AG04450 (cell line): ENCODE measurements at regions not wholly inside any gene's neighbourhood (a gene's known extent, or its start where the extent isn't known, plus 50 kb on each side); places are given as distances from the start of the nearest gene placed in this dataset.
"Not testable (repeated sequence)": the region's sequence is repeated elsewhere in the genome, so short reads cannot be mapped to it uniquely, and the experiment has no call there.

ENCODE experiments used
- CTCF ChIA-PET: fragments of 300-600, 350-600 bp; formaldehyde crosslinking; extraction: SDS; loops from one replicate; lab custom pipeline; 2022; ENCODE audit warnings: antibody characterized with exemption, inconsistent platforms; lab: Charles Lee
- POLR2A ChIA-PET: fragments of 350-600 bp; formaldehyde crosslinking; extraction: SDS; loops from one replicate; lab custom pipeline; 2021; ENCODE audit warnings: antibody characterized with exemption, inconsistent platforms; lab: Yijun Ruan, JAX
- DNase-seq: peaks from one replicate; pipeline ENCODE4 v3.0.0-alpha.2; 2011; ENCODE audit warnings: low read depth, low spot score
- H3K27ac ChIP-seq: one replicate; pipeline ENCODE4 v1.5.1; 2012; ENCODE audit warnings: low read depth, low read length, control low read depth
- H3K27me3 ChIP-seq: one replicate; pipeline ENCODE4 v1.6.0; 2012; ENCODE audit warnings: low read length; ENCODE audit not compliant: control insufficient read depth, insufficient read depth
- H3K4me3 ChIP-seq: 2 replicates; pipeline ENCODE4 v1.5.1; 2011; ENCODE audit warnings: mild to moderate bottlenecking, low read depth, low read length, control low read depth
- H3K9me3 ChIP-seq: 2 replicates; pipeline ENCODE4 v1.5.1; 2012; ENCODE audit warnings: low read length; ENCODE audit not compliant: control insufficient read depth, insufficient read depth
- CTCF ChIP-seq: IDR thresholded peaks from 2 replicates; pipeline ENCODE4 v1.5.1; 2011; ENCODE audit warnings: low read depth, low read length, control low read depth, inconsistent platforms

- Histone ChIP-seq H3K27ac (no peak overlapping the region), H3K9me3 (no peaks in the 10 kb centered on the region; the same call in 1 of the 2 replicates), H3K4me3 (no peak overlapping the region), H3K27me3 (no peaks in the 10 kb centered on the region)
- POLR2A ChIA-PET: no interaction called here
- DNase-seq: no peak
- TF ChIP-seq CTCF: no peak
- CTCF ChIA-PET: no interaction called here
Measured at GRCh38 chr12:33184161-33184560, 255.5 kb downstream of the SYT10 start.

GRCh38 chr12:33182485-33182884 lies 257.1 kb downstream of the SYT10 start:
- ChIA-PET CTCF (no interaction called here), POLR2A (no interaction called here)
- no peaks in the 10 kb centered on the region; the same call in 1 of the 2 replicates for H3K9me3 ChIP-seq
- H3K27ac ChIP-seq: no peak overlapping the region
- no peak for DNase-seq
- H3K4me3 ChIP-seq: no peak overlapping the region
- TF ChIP-seq CTCF: no peak
- no peaks in the 10 kb centered on the region for H3K27me3 ChIP-seq

- no peak for TF ChIP-seq CTCF
- Histone ChIP-seq H3K4me3 (no peak overlapping the region), H3K9me3 (no peaks in the 10 kb centered on the region; the same call in 1 of the 2 replicates), H3K27me3 (no peaks in the 10 kb centered on the region), H3K27ac (no peak overlapping the region)
- ChIA-PET CTCF (no interaction called here), POLR2A (no interaction called here)
- DNase-seq: no peak
Measured at GRCh38 chr12:33180918-33181317, 258.7 kb downstream of the SYT10 start.

- DNase-seq, H3K4me3 ChIP-seq, H3K9me3 ChIP-seq, H3K27me3 ChIP-seq, POLR2A ChIA-PET, CTCF ChIA-PET, H3K27ac ChIP-seq: not testable (repeated sequence)
Measured at GRCh38 chr12:33166260-33166659, 269.7 kb upstream of the PKP2 start.

- POLR2A ChIA-PET: no interaction called here
- no peaks in the 10 kb centered on the region; the same call in 1 of the 2 replicates for H3K9me3 ChIP-seq
- no peak for TF ChIP-seq CTCF
- H3K27me3 ChIP-seq: no peaks in the 10 kb centered on the region
- DNase-seq: no peak
- H3K27ac ChIP-seq: no peak overlapping the region
- CTCF ChIA-PET: no interaction called here
- H3K4me3 ChIP-seq: no peak overlapping the region
Measured at GRCh38 chr12:33156042-33156441, 259.5 kb upstream of the PKP2 start.

GRCh38 chr12:33147292-33147691 lies 250.7 kb upstream of the PKP2 start:
- CTCF ChIA-PET, H3K27me3 ChIP-seq, H3K4me3 ChIP-seq, POLR2A ChIA-PET, H3K9me3 ChIP-seq, H3K27ac ChIP-seq, DNase-seq: not testable (repeated sequence)
